ENCODE measurements at regions not wholly inside any gene's neighbourhood (a gene's known extent, or its start where the extent isn't known, plus 50 kb on each side); places are given as distances from the start of the nearest gene placed in this dataset.

DNA sequence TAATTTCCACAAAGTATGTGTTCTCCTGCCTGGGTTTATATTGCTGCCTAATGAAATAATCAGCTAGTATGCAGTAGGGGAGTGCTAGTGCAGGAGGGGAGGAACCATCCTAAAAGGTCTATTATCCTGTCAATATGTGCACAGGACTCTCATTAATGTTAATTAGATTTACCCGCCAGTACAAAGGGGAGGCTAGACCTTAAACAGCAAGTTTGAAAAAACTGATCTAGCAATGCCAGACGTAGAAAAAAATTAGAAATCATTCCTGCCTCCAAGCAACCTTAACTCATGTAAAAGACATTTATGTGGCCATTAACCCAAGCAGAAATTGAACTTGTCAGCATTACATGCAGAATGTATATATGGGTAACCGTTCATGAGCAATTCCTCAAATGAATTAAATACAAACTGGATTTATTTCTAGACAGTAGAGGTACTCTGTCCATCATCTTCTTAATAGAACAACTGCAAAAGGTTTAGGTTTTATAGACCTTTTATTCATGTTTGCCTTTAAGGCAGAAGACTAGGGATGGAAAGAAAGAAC, 294.3 kb upstream of the TENM3 start:
- TF ChIP-seq, protein P1, sequence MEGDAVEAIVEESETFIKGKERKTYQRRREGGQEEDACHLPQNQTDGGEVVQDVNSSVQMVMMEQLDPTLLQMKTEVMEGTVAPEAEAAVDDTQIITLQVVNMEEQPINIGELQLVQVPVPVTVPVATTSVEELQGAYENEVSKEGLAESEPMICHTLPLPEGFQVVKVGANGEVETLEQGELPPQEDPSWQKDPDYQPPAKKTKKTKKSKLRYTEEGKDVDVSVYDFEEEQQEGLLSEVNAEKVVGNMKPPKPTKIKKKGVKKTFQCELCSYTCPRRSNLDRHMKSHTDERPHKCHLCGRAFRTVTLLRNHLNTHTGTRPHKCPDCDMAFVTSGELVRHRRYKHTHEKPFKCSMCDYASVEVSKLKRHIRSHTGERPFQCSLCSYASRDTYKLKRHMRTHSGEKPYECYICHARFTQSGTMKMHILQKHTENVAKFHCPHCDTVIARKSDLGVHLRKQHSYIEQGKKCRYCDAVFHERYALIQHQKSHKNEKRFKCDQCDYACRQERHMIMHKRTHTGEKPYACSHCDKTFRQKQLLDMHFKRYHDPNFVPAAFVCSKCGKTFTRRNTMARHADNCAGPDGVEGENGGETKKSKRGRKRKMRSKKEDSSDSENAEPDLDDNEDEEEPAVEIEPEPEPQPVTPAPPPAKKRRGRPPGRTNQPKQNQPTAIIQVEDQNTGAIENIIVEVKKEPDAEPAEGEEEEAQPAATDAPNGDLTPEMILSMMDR (IDR thresholded peaks at IDR 0.05; ENCODE audit: insufficient read depth, low read depth, low read length): no peak
- DNase-seq (ENCODE audit: low read depth): no peak
- no peak overlapping the region for H3K4me3 ChIP-seq (ENCODE audit: low read depth, low read length)

DNA sequence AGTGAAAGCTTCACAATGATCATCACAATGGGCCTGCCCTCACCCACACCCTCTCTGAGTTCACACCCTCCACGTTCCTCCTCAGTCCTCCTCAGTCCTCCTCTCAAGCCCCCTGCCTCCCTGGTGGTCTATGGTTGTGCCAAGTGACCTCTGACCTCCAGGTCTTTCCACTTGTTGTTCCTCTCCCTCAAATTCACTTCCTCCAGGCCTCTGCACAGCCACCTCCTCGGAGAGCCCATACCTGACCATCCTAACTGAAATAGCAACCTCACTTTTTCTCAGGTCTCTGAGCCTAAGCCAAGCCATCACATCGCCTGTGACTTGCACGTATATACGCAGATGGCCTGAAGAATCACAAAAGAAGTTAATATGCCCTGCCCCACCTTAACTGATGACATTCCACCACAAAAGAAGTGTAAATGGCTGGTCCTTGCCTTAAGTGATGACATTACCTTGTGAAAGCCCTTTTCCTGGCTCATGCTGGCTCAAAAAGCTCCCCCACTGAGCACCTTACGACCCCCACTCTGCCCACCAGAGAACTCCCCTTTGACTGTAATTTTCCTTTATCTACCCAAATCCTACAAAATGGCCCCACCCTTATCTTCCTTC, 293.4 kb upstream of the TENM3 start:
- TF ChIP-seq, protein P1 (IDR thresholded peaks at IDR 0.05; ENCODE audit: insufficient read depth, low read depth, low read length): no peak
- no peak for DNase-seq (ENCODE audit: low read depth)
- no peak overlapping the region for H3K4me3 ChIP-seq (ENCODE audit: low read depth, low read length)

DNA sequence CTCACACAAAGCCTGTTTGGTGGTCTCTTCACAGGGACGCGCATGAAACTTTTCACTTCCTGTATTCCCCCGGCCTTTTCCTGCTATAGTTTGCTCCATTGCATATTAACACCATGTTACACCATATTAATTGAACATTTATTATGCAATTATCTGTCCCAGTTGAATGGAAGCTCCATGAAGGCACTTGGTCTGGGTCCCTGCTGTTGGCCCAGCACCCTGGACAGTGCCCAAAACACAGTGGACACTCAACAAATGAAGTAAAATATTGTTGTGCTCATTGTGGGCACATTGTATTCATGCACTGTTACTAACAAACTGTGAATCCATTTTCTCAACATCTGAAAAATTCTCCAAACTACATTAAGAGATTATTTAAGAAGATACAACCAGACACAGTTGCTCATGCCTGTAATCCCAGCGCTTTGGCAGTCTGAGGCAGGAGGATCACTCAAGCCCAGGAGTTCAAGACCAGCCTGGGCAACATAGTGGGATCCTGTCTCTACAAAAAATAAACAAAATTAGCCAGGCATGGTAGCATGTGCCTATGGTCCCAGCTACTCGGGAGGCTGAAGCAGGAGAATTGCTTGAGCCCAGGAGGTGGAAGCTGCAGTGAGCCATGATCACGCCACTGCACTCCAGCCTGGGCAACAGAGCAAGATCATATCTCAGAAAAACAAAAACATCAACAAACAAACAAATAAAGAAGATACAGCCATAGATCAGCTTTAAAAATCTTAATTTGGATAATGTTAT, 292.7 kb upstream of the TENM3 start:
- TF ChIP-seq, protein P1 (IDR thresholded peaks at IDR 0.05; ENCODE audit: insufficient read depth, low read depth, low read length): no peak
- no peak overlapping the region for H3K4me3 ChIP-seq (ENCODE audit: low read depth, low read length)
- DNase-seq (ENCODE audit: low read depth): no peak

DNA sequence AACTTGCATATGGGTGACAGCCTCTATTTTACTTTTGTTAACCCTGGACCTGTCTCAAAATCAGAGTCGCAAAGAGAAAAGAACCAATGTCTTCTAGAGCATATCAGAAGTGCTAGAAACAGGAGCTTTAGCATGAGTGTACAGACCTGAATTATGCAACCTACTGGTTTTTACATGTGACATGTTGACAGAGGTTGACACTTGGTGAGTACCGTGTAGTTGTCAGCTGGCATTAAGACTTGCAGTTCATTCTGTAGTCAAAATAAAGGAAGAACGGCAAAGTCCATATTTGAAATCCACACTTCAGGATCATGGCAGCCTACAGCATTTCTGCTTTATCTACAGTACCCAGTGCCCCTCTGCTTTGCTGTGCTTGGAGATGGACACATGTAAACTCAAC, 291.9 kb upstream of the TENM3 start:
- TF ChIP-seq, protein P1 (IDR thresholded peaks at IDR 0.05; ENCODE audit: insufficient read depth, low read depth, low read length): no peak
- no peak overlapping the region for H3K4me3 ChIP-seq (ENCODE audit: low read depth, low read length)
- no peak for DNase-seq (ENCODE audit: low read depth)

DNA sequence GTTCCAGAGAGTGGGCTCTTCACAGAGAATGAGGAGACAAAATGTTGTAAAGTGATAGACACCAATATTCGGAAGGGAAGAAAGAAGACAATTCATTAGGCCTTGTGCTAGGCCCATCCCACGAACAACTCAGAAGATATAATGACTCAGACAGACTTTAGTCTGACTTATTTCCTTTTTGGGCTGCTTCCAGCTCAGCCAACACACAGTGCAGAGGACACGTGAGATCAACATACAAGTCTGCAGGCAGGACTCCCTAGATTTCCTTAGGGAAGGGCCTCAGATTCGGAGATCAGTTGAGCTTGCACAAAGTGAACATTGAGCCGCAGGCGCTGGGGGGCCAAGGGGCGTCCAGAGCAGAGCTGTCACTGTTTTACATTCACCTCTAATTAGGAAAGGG, 290.7 kb upstream of the TENM3 start:
- TF ChIP-seq, protein P1 (IDR thresholded peaks at IDR 0.05; ENCODE audit: insufficient read depth, low read depth, low read length): no peak
- no peak overlapping the region for H3K4me3 ChIP-seq (ENCODE audit: low read depth, low read length)
- DNase-seq (ENCODE audit: low read depth): peak; percentile 81

DNA sequence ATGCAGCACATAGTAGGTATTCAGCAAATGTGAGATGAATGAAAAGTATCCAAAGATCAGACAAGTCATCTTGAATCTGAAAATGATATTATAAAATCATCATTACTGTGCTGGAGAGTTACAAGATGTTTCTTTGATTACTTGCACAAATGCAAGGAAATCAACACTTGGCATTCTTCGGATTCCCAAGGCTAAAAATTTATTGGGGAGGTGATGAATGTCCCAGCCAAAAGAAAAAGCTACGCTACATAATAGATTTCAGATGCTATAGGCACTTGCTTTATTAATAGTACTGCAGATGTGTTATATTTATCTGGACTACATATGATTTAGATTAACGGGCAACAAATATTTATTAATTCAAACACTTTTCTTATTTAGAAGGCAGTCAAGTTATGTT, 286.7 kb upstream of the TENM3 start:
- DNase-seq (ENCODE audit: low read depth): no peak

More for the DNA sequence above, 286.7 kb upstream of the TENM3 start:
- TF ChIP-seq, protein P1 (IDR thresholded peaks at IDR 0.05; ENCODE audit: insufficient read depth, low read depth, low read length): no peak
- H3K4me3 ChIP-seq (ENCODE audit: low read depth, low read length): no peak overlapping the region
